ENCODE measurements at regions not wholly inside any gene's neighbourhood (a gene's known extent, or its start where the extent isn't known, plus 50 kb on each side); places are given as distances from the start of the nearest gene placed in this dataset.

- intact Hi-C loops (cut with DNase I) = no loop called here
- Histone ChIP-seq H3K9me3 (no peaks in the 10 kb centered on the region), H3K36me3 (no peaks in the 10 kb centered on the region), H3K27me3 (replicated peaks; ENCODE audit: insufficient read depth) (no peaks in the 10 kb centered on the region), H3K4me3 (no peak overlapping the region), H3K27ac (no peak overlapping the region), H3K4me1 (replicated peaks) (no peaks in the 10 kb centered on the region)
- TF ChIP-seq POLR2A (IDR thresholded peaks at IDR 0.05) (no peak), POLR2AphosphoS5 (IDR thresholded peaks at IDR 0.05) (no peak)
- TF ChIP-seq, protein P1, sequence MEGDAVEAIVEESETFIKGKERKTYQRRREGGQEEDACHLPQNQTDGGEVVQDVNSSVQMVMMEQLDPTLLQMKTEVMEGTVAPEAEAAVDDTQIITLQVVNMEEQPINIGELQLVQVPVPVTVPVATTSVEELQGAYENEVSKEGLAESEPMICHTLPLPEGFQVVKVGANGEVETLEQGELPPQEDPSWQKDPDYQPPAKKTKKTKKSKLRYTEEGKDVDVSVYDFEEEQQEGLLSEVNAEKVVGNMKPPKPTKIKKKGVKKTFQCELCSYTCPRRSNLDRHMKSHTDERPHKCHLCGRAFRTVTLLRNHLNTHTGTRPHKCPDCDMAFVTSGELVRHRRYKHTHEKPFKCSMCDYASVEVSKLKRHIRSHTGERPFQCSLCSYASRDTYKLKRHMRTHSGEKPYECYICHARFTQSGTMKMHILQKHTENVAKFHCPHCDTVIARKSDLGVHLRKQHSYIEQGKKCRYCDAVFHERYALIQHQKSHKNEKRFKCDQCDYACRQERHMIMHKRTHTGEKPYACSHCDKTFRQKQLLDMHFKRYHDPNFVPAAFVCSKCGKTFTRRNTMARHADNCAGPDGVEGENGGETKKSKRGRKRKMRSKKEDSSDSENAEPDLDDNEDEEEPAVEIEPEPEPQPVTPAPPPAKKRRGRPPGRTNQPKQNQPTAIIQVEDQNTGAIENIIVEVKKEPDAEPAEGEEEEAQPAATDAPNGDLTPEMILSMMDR (IDR thresholded peaks at IDR 0.05) = no peak
- DNase-seq (ENCODE audit: low spot score) = no peak
- 97% methylated on average over 3 of the region's 3 CpGs for WGBS
Measured at GRCh38 chr19:31528261-31528660, 179.0 kb upstream of the TSHZ3 start.

DNA sequence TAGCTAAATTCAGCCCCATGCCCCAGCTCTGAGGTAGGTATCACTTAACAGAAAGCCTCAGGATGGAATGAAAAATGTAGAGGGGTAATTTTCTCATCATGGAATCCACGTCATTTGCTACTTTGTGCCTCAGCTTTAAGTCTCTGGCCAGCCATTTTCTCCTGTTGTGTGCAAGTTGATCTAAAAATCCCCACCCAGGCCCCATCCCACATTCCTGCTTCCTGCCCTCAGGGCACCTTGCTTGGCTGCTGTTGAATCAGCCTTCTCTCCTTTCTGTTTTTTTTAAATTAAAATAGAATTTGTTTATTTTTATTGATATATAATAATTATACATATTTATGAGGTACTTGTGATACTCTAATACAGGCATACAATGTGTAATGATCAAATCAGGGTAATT, 179.9 kb upstream of the TSHZ3 start:
- Histone ChIP-seq H3K27me3 (replicated peaks; ENCODE audit: insufficient read depth) (no peaks in the 10 kb centered on the region), H3K4me3 (no peak overlapping the region), H3K4me1 (replicated peaks) (no peaks in the 10 kb centered on the region), H3K27ac (no peak overlapping the region), H3K36me3 (no peaks in the 10 kb centered on the region), H3K9me3 (no peaks in the 10 kb centered on the region)
- WGBS = 83% methylated on average over 1 of the region's 1 CpG
- intact Hi-C loops (cut with DNase I) = no loop called here
- TF ChIP-seq POLR2AphosphoS5 (IDR thresholded peaks at IDR 0.05) (no peak), POLR2A (IDR thresholded peaks at IDR 0.05) (no peak)
- TF ChIP-seq, protein P1 (IDR thresholded peaks at IDR 0.05) = no peak
- no peak for DNase-seq (ENCODE audit: low spot score)

DNA sequence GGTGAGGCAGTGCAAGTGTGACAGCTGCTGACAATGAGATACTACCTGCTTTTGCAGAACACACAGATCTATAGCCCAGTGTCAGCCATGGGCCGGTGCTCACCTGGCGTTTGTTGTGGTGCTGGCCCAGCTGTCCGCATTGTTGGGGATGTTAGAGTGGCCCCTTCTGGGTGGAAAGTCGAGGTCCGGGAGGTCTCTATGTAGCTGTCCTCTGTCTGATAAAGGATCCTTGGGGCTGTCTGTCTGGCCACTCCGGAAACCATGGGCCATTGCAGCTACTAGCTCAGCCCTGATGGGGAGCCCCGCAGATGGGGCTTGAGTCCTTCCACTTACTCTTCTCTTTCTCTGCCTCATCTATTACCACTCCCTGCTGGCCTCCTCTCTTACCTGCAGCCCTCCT, 181.5 kb upstream of the TSHZ3 start:
- Histone ChIP-seq H3K36me3 (no peaks in the 10 kb centered on the region), H3K4me1 (replicated peaks) (no peaks in the 10 kb centered on the region), H3K4me3 (no peak overlapping the region), H3K27ac (no peak overlapping the region), H3K27me3 (replicated peaks; ENCODE audit: insufficient read depth) (no peaks in the 10 kb centered on the region), H3K9me3 (no peaks in the 10 kb centered on the region)
- TF ChIP-seq POLR2A (IDR thresholded peaks at IDR 0.05) (no peak), POLR2AphosphoS5 (IDR thresholded peaks at IDR 0.05) (no peak)
- TF ChIP-seq, protein P1 (IDR thresholded peaks at IDR 0.05) = no peak
- intact Hi-C loops (cut with DNase I) = no loop called here
- no peak for DNase-seq (ENCODE audit: low spot score)
- WGBS = 84% methylated on average over 7 of the region's 7 CpGs

DNA sequence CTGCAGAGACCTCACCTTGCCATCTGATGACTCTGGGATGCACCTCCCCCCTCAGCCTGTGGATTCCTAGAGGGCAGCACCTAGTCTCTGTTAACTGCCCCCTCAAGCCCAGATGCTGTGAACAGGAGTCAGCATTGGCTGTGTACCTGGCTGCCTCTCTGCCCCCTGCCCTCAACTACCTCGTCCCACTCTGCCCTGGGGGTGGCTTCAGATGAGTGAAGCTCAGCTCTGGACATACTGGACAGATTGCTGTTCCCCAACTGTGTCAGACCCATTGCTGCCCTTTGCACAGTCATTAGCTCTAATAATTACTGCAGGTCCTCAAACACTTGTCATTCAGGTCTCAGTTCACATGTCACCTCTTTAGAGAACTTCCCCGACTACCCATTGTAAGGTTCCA, 182.1 kb upstream of the TSHZ3 start:
- H3K36me3 ChIP-seq = no peaks in the 10 kb centered on the region
- no peak overlapping the region for H3K27ac ChIP-seq
- intact Hi-C loops (cut with DNase I) = no loop called here
- H3K4me3 ChIP-seq = no peak overlapping the region
- H3K27me3 ChIP-seq (replicated peaks; ENCODE audit: insufficient read depth) = no peaks in the 10 kb centered on the region
- no peak for DNase-seq (ENCODE audit: low spot score)
- TF ChIP-seq POLR2AphosphoS5 (IDR thresholded peaks at IDR 0.05) (no peak), POLR2A (IDR thresholded peaks at IDR 0.05) (no peak)
- TF ChIP-seq, protein P1 (IDR thresholded peaks at IDR 0.05) = no peak
- H3K9me3 ChIP-seq = no peaks in the 10 kb centered on the region
- H3K4me1 ChIP-seq (replicated peaks) = no peaks in the 10 kb centered on the region
- 80% methylated on average over 2 of the region's 2 CpGs for WGBS

GRCh38 chr19:31532034-31532433, 182.8 kb upstream of the TSHZ3 start:
- H3K27ac ChIP-seq = no peak overlapping the region
- DNase-seq (ENCODE audit: low spot score) = no peak
- H3K4me3 ChIP-seq = no peak overlapping the region
- TF ChIP-seq, protein P1 (IDR thresholded peaks at IDR 0.05) = no peak
- TF ChIP-seq POLR2A (IDR thresholded peaks at IDR 0.05) (no peak), POLR2AphosphoS5 (IDR thresholded peaks at IDR 0.05) (no peak)
- no peaks in the 10 kb centered on the region for H3K27me3 ChIP-seq (replicated peaks; ENCODE audit: insufficient read depth)
- intact Hi-C loops (cut with DNase I) = no loop called here
- H3K9me3 ChIP-seq = no peaks in the 10 kb centered on the region
- 97% methylated on average over 8 of the region's 8 CpGs for WGBS
- H3K36me3 ChIP-seq = no peaks in the 10 kb centered on the region
- H3K4me1 ChIP-seq (replicated peaks) = no peaks in the 10 kb centered on the region
